Stimulated activated CD8-positive, alpha-beta memory T cell treated with anti-CD3 and anti-CD28 coated beads, Interleukin-2, amount 100 ng/mL, for 48 hours (primary cell): ENCODE measurements at regions not wholly inside any gene's neighbourhood (a gene's known extent, or its start where the extent isn't known, plus 50 kb on each side); places are given as distances from the start of the nearest gene placed in this dataset.

Experiments
- DNase-seq, 2 donors: peaks; one replicate each; pipeline ENCODE4 v3.0.0-alpha.2; 2020; ENCODE audit warnings: low read depth in 2 of 2

- no peak for DNase-seq
Measured at GRCh38 chrX:39905946-39906345, 191.8 kb downstream of the BCOR start.

GRCh38 chrX:39907964-39908661, 189.6 kb downstream of the BCOR start:
- peak in 1 of 2 donors; percentile 28 for DNase-seq

- DNase-seq: no peak
Measured at GRCh38 chrX:39909996-39910395, 187.8 kb downstream of the BCOR start.

- DNase-seq: no peak
Measured at GRCh38 chrX:39910651-39911050, 187.1 kb downstream of the BCOR start.

GRCh38 chrX:39911278-39911897, 186.4 kb downstream of the BCOR start:
- no peak for DNase-seq

- DNase-seq: no peak
Measured at GRCh38 chrX:39912126-39912525, 185.6 kb downstream of the BCOR start.

GRCh38 chrX:39915081-39915480, 182.7 kb downstream of the BCOR start:
- no peak for DNase-seq

GRCh38 chrX:39915596-39915995, 182.2 kb downstream of the BCOR start:
- DNase-seq: no peak

GRCh38 chrX:39921838-39922237, 175.9 kb downstream of the BCOR start:
- no peak for DNase-seq

GRCh38 chrX:39922488-39922887, 175.3 kb downstream of the BCOR start:
- DNase-seq: no peak

GRCh38 chrX:39922926-39923325, 174.8 kb downstream of the BCOR start:
- DNase-seq: no peak

- DNase-seq: no peak
Measured at GRCh38 chrX:39927380-39927779, 170.4 kb downstream of the BCOR start.

- DNase-seq: no peak
Measured at GRCh38 chrX:39928704-39929378, 168.9 kb downstream of the BCOR start.

GRCh38 chrX:39929379-39930025, 168.3 kb downstream of the BCOR start:
- no peak for DNase-seq

- DNase-seq: no peak
Measured at GRCh38 chrX:39930786-39931528, 166.8 kb downstream of the BCOR start.

- no peak for DNase-seq
Measured at GRCh38 chrX:39931529-39932282, 166.1 kb downstream of the BCOR start.

GRCh38 chrX:39935411-39936064, 162.2 kb downstream of the BCOR start:
- no peak for DNase-seq

GRCh38 chrX:39936886-39937770, 160.6 kb downstream of the BCOR start:
- no peak for DNase-seq

- DNase-seq: no peak
Measured at GRCh38 chrX:39938466-39938865, 159.3 kb downstream of the BCOR start.

- no peak for DNase-seq
Measured at GRCh38 chrX:39939678-39940077, 158.1 kb downstream of the BCOR start.
